ENCODE measurements at regions not wholly inside any gene's neighbourhood (a gene's known extent, or its start where the extent isn't known, plus 50 kb on each side); places are given as distances from the start of the nearest gene placed in this dataset.
"Not testable (repeated sequence)": the region's sequence is repeated elsewhere in the genome, so short reads cannot be mapped to it uniquely, and the experiment has no call there.

DNA sequence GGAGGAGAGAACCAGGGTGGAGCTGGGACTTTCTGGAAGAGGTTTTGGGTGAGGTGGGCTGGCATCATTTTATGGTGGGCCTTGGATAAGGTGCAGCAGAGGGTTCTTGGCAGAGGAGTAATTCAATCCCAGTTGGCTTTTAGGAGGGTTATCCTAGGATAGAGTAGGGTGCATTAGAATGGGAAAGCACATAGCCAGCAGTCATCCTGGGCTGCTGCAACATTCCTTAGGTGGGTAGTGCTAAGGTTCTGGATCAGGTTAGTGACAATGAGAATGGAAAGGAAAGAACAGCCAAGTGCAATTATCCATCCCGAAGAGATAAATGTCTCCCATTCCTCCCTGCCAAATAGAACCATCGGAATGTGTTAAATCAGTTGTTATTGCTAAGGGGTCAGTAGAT is 157.3 kb upstream of the SPRED2 start:
- no peak for DNase-seq

DNA sequence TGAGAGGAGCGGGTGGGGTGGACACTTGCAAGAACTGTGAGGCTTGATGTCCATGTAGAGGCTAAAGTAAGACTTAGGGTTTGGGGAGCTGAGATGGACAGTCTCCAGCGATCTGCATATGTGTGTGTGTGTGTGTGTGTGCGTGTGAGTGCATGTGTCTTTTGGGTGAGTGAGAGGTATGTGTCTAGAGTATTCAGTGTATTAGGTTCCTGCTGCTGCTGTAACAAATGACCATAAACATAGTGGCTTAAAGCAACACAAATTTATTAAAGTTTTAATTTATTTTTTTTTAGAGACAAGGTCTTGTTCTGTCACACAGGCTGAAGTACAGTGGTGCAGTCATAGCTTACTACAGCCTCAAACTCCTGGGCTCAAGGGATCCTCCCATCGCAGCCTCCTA is 155.4 kb upstream of the SPRED2 start:
- no peak for DNase-seq

DNA sequence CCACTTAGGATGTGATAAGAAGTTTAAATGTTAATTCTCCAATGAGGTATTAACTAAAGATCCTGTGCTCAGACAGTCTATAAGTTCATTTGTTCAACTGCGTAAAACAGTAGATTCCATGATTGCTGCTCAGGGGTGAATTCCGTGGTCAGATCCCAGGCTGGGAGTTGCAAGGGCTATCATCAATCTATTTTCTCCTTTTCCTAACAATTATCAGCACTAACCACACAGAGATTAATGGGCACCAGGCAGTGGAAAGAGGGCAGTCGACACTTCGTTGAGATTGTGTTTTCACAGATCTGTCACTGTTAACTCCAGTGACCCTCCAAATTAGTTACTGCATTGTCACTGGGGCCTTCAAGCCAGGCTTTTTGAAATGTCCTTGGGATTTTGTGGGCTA is 154.1 kb upstream of the SPRED2 start:
- no peak for DNase-seq

DNA sequence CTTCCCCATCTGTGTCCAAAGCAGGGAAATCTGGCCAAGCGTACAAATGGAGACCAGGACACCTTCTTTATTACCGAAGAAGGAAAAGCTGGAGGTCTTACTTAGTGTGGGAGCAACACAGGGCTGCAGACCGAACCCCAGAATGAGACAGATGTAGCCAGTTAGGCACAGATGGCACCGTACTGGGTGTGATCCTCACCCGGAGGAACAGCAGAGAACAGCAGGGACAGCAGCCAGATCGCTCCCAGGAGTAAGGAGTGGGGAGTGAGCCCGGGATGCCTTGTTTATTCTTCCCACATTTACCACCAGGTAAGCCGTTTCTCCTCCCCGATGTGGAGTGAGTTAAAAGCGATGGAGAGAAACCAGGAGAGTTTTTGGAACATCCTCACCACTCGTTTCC is 150.7 kb upstream of the SPRED2 start:
- no peak for DNase-seq

DNA sequence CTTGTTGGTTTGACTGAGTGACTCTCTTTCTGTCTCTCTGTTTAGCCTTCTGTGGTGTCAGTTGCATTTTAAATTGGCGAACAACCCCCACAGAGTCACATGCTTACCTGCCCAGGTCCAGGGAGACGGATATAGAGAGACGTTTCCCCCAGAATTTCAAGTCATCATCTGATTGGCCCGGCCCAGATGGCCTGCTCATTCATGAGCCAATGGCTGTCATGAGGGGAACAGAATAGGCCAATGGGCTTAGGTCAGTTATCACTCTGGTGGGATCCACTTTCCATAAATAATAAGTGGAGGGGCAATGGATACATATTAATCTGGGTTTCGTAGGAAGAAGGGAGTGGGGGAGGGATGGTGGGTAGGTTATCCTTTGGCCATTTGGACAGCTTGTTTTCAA is 150.0 kb upstream of the SPRED2 start:
- no peak for DNase-seq

DNA sequence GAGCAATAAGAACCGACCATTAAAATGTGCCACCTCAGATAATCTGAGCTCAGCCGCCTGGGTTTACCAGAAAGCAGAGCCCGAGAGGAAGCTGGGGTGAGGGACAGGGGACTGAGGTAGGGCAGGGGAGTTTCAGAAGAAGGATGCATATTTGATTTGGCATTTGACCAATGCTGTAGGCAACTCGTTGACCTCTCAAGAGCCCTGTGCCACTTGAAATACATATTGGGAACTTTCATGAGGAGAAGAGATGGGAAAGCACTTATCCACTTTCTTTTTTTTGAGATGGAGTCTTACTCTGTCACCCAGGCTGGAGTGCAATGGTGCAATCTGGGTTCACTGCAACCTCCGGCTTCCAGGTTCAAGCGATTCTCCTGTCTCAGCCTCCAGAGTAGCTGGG is 148.4 kb upstream of the SPRED2 start:
- DNase-seq = no peak

DNA sequence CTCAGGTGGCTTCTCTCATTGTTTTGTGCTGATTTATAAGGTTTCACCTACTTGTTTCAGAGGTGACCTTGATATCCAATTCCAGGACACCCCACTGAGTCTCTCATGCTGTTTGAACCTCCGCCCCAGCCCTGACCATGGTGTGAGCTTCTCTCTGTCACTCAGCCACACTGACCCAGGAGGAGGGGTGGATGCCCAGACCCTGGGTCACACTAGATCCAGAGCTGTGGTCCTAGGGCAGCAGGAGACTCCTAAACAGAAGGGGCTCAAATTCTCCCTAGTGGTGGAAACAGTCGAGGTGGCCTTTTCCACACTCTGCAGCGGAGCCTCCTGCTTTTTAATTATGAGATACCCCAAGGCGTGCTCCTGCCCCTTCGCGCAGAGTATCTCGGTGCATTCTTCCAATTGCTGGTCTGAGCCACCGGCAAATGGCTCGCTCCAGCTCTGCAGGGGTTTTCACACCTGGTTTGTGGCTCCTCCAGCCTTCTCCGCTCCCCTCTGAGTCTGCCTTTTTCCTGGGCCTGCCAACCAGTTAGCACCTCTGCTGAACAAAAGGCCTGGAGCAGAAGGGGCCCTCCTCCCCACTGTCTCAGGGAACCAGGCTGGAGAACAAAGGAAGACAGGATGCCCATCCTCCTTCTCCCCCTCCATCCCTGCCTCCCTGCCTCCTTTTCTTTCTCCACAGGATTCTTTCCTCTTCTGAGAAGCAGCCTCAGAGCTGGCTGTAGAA is 147.3 kb upstream of the SPRED2 start:
- no peak for DNase-seq

DNA sequence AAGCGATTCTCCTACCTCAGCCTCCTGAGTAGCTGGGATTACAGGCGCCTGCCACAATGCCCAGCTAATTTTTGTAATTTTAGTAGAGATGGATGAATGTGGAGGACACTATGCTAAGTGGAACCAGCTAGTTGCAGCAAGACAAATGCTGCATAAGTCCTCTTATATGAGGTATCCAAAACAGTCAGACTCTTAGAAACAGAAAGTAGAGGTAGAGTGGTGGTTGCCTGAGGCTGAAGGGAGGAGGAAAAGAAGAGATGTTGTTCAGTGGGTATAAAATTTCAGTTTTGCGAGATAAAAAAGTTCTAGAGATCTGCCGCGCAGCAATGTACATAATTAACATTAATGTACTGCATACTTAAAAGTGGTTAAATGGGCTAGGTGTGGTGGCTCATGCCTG is 145.3 kb upstream of the SPRED2 start:
- DNase-seq = no peak

DNA sequence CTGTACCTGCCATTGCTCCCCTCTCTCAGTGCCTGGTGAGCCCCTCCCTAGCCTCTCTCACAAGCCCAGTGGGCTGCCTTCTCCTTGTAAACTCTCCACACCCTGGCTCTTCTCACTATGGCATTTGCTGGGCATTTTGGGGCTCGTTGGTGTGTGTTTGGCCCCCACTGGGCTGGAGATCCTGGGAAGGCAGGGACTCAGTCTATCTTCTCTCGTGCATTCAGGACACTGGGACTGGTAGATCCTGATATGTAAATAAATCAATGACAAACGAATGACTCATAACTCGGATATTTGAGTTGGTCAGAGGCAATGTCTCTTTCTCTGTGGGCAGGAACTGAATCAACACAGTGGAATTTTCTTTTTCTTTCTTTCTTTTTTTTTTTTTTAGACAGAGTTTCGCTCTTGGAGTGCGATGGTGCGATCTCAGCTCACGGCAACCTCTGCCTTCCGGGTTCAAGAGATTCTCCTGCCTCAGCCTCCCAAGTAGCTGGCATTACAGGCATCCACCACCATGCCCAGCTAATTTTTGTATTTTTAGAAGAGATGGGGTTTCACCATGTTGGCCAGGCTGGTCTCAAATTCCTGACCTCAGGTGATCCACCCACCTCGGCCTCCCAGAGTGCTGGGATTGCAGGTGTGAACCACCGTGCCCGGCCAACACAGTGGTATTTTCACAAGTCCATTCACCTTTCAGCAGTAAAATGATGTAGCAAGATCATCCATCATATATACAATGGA is 144.6 kb upstream of the SPRED2 start:
- DNase-seq = peak; percentile 82

DNA sequence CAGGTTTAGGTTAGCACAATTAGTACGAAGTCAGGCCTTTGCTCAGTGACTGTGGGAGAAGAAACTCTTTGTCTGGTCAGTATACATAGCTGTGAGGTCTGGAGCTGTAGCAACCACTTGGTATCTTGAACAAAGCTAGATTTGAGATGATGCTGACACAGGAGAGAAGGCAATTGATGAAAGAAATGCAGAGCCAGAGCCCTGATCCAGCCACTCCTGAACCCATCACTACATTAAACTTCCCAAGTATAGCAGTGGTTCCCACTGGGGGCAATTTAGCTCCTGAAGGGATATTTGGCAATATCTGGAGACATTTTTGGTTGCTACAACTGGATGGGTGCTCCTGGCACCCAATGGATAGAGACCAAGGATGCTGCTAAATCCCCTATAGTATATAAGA is 143.9 kb upstream of the SPRED2 start:
- DNase-seq = no peak

DNA sequence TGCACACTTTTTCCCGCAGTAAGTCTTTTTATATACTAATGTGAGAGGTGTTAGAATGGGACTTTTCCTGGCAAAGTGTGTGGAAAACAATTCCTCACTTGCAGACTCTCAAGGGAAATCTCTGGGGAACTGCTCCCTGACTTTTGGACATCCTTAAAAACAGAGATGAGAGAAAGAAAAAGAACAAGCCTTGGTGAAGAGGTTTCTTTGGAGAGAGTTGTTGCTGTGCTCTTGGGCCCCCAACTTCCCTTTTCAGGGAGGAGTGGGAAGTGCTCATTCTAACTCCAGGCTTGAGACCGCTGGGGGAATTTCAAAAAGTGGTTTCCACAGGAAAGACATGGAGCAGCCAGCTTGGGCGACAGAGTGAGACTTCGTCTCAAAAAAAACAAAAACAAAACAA is 142.6 kb upstream of the SPRED2 start:
- no peak for DNase-seq

DNA sequence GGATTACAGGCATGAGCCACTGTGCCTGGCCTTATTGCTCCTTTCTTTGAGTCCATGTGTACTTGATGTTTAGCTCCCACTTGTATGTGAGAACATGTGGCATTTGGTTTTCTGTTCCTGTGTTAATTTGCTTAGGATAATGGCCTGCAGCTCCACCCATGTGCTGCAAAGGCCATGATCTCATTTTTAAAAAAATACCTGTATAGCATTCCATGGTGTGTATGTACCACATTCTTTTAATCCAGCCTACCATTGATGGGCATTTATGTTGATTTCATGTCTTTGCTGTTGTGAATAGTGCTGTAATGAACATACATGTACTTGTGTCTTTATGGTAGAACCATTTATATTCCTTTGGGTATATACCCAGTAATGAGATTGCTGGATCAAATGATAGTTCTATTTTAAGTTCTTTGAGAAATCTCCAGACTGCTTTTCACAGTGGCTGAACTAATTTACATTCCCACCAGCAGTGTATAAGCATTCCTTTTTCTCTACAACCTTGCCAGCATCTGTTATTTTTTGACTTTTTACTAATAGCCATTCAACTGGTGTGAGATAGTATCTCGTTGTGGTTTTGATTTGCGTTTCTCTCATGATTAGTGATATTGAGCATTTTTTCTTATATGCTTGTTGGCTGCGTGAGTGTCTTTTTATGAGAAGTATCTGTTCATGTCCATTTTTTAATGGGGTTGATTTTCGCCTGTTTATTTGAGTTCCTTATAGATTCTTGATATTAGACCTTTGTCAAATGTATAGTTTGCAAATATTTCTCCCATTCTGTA is 136.4 kb upstream of the SPRED2 start:
- not testable (repeated sequence) for DNase-seq

DNA sequence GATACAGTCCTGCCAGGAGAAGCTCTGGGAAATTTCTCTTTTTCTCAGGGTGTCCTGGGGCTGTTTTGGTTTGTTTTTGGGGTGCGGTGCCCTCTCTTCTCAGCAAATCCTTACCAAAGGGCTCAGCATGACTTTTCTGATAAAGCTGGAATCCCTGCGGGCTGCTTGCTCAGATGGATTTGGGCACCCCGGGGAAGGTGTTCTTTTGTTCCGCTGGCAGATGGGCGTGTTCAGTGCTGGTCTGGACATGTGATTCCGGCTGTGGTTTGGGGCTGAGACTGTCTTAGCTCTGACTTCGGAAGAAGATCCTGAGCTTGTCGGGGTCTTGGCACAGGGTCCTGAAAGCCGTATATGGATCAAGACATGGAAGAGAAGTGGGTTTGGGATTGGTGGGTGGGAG is 134.2 kb upstream of the SPRED2 start:
- DNase-seq = no peak

DNA sequence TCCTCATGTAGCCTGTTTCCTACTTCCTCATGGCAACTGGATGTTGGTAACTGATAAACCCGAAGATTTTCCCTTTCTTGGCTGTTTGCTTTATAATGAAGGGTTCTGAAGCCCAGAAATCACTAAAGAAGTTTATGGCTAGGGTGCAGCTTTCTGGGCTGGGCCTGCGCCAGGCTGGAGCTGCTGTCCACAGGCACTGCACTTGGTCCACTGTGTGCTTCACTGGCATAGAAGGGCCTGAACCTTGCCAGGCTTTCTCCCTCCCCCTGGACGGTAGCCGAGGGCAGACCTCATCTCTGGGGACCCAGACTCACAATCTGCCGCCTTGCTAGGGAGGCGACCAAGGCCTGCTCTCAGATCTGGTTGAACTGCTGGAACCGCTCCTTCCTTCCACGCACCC is 133.3 kb upstream of the SPRED2 start:
- no peak for DNase-seq

DNA sequence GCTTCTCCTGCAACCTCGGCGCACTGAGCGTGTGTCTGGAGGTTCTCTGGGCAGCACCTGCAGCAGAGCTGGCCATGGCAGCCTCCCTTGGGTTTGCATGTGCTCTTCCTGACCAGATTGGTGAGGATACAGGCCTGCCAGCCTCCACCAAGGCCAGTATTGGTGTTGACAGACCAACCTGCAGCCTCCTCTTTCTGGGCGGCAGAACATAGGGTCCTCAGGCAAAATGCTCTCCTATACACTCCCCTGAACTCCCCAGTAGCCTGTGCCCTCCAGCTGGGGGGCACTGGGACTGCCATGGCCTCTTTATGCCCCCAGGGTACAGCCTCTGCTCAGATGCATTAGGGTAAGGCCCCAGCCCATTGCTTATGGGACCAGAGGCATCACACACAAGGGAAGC is 131.9 kb upstream of the SPRED2 start:
- no peak for DNase-seq

DNA sequence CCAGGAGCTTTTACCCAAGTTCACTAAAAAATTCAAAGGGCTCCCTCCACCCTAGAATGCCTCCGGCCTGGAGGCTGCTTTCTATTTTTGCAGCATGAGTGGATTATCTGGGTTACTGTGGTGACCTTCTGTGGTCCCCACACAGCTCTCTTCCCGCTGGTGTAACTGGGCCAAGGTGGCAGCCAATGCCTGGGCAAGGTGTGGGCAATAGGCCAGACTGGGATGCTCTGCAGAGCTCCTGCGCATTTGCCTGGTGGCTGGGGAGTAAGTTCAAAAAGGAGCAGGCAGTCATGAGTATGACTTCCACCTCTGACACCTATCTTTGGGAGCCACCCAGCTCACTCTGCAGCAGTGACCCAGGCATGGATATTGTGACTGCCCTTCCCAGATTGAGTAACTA is 130.5 kb upstream of the SPRED2 start:
- DNase-seq = no peak

DNA sequence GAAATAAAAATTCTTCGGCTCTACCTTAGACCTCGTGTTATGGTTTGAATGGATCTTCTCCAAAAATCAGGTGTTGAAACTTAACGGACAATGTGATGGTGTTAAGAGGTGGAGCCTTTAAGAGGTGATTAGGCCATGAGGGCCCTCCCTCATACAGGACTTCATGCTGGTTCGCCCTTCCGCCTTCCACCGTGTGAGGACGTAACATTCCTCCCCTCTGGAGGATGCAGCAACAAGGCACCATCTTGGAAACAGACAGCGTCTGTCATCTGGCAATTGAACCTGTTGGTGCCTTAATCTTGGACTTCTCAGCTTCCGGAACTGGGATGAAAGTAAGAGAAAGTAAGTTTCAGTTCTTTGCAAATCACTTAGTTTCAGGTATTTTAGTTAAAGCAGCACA is 126.3 kb upstream of the SPRED2 start:
- DNase-seq = no peak

DNA sequence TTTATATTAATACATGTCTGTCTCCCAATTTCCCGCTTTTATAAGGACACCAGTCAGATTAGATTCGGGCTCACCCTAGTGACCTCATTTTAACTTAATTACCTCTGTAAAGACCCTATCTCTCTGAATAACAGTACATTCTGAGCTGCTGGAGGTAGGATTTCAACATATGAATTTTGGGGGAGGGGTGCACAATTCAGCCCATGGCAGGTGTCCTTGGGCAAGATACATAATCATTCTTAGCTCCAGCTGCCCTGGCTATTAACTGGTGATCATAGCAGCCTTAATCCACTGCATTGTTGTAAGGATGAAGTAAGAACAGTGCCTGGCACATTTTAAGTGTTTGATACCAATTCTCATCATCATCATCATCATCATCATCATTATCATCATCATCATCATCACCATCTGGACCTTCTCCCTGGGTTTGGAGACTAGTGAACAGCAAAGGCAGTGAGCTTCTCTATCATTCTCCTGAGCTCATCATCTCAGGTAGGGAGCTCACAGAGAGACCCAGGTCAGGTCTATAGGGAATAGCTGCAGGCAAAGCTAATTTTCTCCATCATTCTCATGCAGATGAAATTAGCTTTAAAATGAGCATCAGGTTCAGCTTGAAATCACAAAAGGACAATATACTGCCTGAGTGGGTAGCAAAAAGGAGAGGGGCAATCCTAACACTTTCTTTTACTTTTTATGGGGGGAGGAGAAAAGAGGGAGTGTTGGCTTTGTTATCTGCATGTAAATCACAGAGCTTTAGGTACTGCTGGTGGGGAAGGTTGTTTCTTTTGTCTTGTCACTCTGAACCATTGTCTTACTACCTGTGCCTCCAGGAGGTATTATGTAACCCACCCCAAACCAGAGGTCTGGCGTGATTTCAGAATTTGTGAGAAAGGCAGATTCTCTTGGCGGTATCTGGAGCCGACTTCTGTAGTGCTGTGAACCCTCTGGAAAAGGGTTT is 125.5 kb upstream of the SPRED2 start:
- no peak for DNase-seq

DNA sequence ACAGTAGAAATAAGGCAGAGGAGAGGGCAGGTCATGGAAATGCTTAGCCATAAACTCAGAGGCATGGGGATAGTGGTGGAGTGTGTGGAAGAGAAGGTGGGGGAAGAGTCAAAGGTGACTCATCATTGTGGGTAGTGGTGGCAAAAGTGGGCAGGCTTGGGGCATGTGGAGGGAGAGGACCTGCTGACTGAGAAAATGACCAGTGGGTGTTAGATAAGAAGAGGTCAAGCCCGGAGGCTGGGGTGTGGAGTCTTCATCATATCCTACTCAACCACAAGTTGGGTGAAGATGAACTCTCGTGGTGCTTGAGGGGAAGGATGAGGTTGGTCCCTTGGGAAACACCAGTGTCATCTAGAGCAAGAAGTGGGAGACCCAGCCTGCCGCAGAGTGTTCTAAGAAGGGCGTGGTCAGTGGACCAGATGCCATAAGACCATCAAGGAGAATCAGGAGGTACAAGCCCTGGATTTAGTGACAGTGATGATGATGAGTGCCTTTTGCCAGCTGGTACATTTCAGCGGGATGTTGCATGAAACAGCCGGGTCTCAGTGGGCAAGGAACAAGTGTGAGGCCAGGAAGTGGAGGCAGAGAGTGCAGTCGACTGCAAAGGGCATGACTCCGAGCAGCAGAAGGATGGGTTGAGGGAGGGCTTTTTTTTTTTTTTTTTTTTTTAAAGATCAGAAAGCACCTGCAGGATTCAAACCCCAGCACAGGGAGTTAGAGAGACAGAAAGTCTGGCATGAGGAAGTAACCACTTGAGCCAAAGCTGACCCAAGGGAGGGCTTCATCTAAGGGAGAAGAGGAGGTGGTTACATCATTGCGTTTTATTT is 122.6 kb upstream of the SPRED2 start:
- DNase-seq = peak; percentile 18

DNA sequence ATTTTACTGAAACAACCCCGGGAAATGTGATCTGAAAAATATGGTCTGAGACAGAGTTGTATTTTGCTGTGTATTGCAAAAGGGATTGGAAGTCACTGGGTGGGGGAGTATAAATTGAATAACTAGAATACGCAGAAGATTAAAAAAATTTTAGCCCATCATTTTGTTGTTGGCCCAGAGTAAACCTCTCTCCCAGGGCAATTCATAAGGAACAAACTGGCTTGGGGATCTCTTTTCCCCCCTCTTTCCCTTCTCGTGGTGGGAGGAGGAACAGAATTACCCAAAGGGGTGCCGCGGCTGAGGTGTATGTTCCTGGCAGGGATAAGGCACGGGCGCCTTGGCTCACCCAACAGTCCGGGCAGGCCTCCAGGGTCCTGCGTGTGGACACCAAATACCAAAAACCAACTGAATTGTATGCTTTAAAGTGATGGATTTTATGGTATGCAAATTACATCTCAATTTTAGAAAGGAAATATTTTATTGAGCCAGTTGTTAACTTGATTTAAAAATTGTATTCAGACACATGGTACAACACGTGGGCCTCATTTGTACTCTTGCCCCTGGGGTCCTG is 121.2 kb upstream of the SPRED2 start:
- no peak for DNase-seq

DNA sequence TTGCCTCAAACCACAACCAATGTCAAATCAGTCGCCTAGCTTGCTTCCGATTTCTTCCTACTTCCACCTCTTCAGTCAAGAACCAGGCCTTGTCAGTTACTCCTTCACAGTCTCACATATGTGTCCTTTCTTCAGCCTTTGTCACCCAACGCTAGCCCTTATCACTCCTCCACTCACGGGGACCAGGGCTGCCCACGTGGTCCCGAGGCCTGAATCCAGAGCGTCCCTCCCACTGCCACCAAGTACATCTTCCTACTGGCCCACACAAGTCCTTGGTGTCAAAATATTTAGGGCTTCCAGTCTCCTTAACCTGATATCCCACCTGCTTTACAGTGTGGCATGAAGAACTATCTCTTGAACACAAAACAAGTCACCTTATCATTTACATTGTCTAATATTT is 119.1 kb upstream of the SPRED2 start:
- DNase-seq = no peak

DNA sequence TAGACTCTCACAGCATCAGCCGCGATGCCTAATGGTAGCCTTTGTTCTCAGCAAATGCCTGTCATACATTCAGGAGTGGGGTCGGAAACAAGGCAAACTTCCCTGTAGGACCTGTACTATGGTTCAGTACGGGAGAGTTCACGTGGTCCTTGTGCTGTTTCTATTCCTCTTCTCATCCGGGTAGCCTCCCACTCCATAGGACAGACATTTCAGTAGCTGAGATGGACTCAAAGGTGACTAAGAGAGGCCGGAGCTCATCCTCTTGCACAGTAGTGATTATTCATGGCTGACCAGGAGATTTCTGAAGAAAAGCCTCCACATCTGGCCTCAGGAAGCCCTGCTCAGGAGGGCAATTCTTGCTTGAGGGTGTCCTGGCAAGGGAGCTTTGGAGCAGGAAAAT is 117.8 kb upstream of the SPRED2 start:
- DNase-seq = no peak
